A204.1 (cell line): ENCODE measurements at regions not wholly inside any gene's neighbourhood (a gene's known extent, or its start where the extent isn't known, plus 50 kb on each side); places are given as distances from the start of the nearest gene placed in this dataset.
"Not testable (repeated sequence)": the region's sequence is repeated elsewhere in the genome, so short reads cannot be mapped to it uniquely, and the experiment has no call there.

Experiments used
- FAIRE-seq: peaks from 2 replicates; lab custom pipeline; 2012; peaks lifted over from hg19 to GRCh38; lab: Jason Lieb, UNC

- no peak for FAIRE-seq
Measured at GRCh38 chr14:85338895-85339294, 191.0 kb upstream of the FLRT2 start.

- no peak for FAIRE-seq
Measured at GRCh38 chr14:85342858-85343607, 186.9 kb upstream of the FLRT2 start.

GRCh38 chr14:85344171-85344570, 185.8 kb upstream of the FLRT2 start:
- FAIRE-seq = no peak

GRCh38 chr14:85344847-85345570, 184.9 kb upstream of the FLRT2 start:
- FAIRE-seq = peak; percentile 35

GRCh38 chr14:85350667-85351066, 179.3 kb upstream of the FLRT2 start:
- no peak for FAIRE-seq

GRCh38 chr14:85352588-85352987, 177.4 kb upstream of the FLRT2 start:
- FAIRE-seq = not testable (repeated sequence)

GRCh38 chr14:85357120-85357519, 172.8 kb upstream of the FLRT2 start:
- no peak for FAIRE-seq

GRCh38 chr14:85358136-85358785, 171.7 kb upstream of the FLRT2 start:
- no peak for FAIRE-seq

- no peak for FAIRE-seq
Measured at GRCh38 chr14:85359505-85359904, 170.4 kb upstream of the FLRT2 start.

GRCh38 chr14:85363358-85363757, 166.6 kb upstream of the FLRT2 start:
- FAIRE-seq = no peak

- FAIRE-seq = no peak
Measured at GRCh38 chr14:85366226-85366625, 163.7 kb upstream of the FLRT2 start.

- FAIRE-seq = no peak
Measured at GRCh38 chr14:85380881-85381280, 149.1 kb upstream of the FLRT2 start.

- FAIRE-seq = no peak
Measured at GRCh38 chr14:85382341-85382740, 147.6 kb upstream of the FLRT2 start.

- FAIRE-seq = no peak
Measured at GRCh38 chr14:85387181-85387580, 142.8 kb upstream of the FLRT2 start.

- no peak for FAIRE-seq
Measured at GRCh38 chr14:85390236-85390635, 139.7 kb upstream of the FLRT2 start.

GRCh38 chr14:85391455-85391854, 138.5 kb upstream of the FLRT2 start:
- no peak for FAIRE-seq

GRCh38 chr14:85391892-85392291, 138.1 kb upstream of the FLRT2 start:
- no peak for FAIRE-seq

GRCh38 chr14:85399186-85399585, 130.8 kb upstream of the FLRT2 start:
- FAIRE-seq = no peak

- FAIRE-seq = no peak
Measured at GRCh38 chr14:85400678-85401077, 129.3 kb upstream of the FLRT2 start.

- FAIRE-seq = no peak
Measured at GRCh38 chr14:85401384-85401783, 128.6 kb upstream of the FLRT2 start.

GRCh38 chr14:85402569-85403162, 127.3 kb upstream of the FLRT2 start:
- no peak for FAIRE-seq

GRCh38 chr14:85409481-85410210, 120.3 kb upstream of the FLRT2 start:
- FAIRE-seq = no peak
